AG09309 (cell line): ENCODE measurements at regions not wholly inside any gene's neighbourhood (a gene's known extent, or its start where the extent isn't known, plus 50 kb on each side); places are given as distances from the start of the nearest gene placed in this dataset.

Experiments used
- DNase-seq: peaks from one replicate; pipeline ENCODE4 v3.0.0-alpha.2; 2010; ENCODE audit warnings: low read depth
- H3K4me3 ChIP-seq: 2 replicates; pipeline ENCODE4 v1.5.1; 2011; ENCODE audit warnings: mild to moderate bottlenecking, low read depth, low read length, moderate library complexity; ENCODE audit not compliant: control insufficient read depth
- TF ChIP-seq, protein P1 (sequence below): IDR thresholded peaks from 2 replicates; pipeline ENCODE4 v1.5.1; 2011; ENCODE audit warnings: mild to moderate bottlenecking, low read depth, low read length, inconsistent platforms; ENCODE audit not compliant: insufficient read depth, control insufficient read depth; ENCODE audit errors: missing control alignments

GRCh38 chr3:40613306-40613705, 88.5 kb downstream of the ZNF621 start:
- H3K4me3 ChIP-seq = no peak overlapping the region
- no peak for DNase-seq
- TF ChIP-seq, protein P1, sequence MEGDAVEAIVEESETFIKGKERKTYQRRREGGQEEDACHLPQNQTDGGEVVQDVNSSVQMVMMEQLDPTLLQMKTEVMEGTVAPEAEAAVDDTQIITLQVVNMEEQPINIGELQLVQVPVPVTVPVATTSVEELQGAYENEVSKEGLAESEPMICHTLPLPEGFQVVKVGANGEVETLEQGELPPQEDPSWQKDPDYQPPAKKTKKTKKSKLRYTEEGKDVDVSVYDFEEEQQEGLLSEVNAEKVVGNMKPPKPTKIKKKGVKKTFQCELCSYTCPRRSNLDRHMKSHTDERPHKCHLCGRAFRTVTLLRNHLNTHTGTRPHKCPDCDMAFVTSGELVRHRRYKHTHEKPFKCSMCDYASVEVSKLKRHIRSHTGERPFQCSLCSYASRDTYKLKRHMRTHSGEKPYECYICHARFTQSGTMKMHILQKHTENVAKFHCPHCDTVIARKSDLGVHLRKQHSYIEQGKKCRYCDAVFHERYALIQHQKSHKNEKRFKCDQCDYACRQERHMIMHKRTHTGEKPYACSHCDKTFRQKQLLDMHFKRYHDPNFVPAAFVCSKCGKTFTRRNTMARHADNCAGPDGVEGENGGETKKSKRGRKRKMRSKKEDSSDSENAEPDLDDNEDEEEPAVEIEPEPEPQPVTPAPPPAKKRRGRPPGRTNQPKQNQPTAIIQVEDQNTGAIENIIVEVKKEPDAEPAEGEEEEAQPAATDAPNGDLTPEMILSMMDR = no peak

DNA sequence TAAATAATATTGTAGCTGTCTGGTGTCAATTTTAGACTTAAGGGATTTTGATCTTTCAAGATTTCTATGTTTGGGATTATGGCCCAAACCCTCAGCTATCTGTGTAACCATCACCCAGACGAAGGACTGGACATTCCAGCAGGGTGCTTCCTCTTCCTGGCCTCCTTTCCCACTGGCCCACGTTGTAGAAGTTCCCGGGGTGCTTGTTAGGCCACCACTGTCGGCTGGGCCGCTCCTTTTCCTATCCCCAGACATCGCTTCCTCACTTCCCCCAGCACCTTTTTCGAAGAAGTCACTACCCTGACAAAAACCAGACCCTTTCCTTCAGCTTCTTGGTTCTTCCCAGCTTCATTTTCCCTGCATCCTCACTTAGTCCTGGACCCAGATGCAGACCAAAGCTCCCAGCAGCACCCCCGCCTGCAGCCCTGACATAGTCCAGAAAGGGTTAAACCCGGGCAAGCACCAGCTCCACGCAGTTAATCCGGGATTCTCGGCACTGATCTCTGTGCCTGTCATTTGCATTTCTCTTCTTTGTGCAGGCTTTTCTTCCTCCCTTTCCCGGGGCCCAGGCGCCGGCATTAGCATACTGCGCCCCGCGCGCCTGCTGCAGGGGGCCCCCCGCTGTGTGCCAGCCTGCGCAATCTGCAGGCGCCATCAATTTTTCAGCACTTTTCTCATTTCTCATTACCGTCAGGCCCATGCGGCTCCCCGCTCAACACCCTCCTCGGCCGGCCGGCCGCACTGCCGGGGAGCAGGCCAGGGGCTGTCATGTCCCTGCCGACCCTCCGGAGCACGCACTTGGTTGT, 90.6 kb downstream of the ZNF621 start:
- DNase-seq = no peak
- no peak overlapping the region for H3K4me3 ChIP-seq

GRCh38 chr3:40615918-40616819, 91.4 kb downstream of the ZNF621 start:
- TF ChIP-seq, protein P1 = no peak
- DNase-seq = no peak
- no peak overlapping the region for H3K4me3 ChIP-seq

More for the DNA sequence above, 90.6 kb downstream of the ZNF621 start:
- TF ChIP-seq, protein P1 = no peak

DNA sequence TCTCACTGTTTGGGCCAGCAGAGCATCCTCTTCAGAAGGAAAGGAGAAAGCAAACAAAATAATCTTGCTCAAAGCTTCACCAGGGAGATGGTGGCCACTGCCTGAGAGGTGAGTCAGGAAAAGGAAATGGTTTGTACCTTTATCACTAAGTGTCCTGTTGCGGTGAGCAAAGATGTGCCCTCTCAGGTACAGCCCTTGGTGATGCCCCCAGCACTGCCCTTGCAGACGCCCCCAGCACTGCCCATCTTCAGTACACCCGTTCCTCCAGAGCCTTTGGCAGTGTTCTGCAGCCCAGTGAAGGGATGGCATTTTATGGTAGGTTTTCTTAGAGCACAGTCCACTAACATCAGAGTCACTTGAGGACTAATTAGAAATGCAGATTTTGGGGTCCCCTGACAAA, 92.3 kb downstream of the ZNF621 start:
- no peak overlapping the region for H3K4me3 ChIP-seq
- TF ChIP-seq, protein P1 = no peak
- no peak for DNase-seq

- TF ChIP-seq, protein P1 = no peak
- DNase-seq = no peak
- no peak overlapping the region for H3K4me3 ChIP-seq
These were observed 93.4 kb downstream of the ZNF621 start for GRCh38 chr3:40618158-40618557.

GRCh38 chr3:40620151-40620550, 95.4 kb downstream of the ZNF621 start:
- no peak overlapping the region for H3K4me3 ChIP-seq
- TF ChIP-seq, protein P1 = no peak
- no peak for DNase-seq
